ENCODE measurements at regions not wholly inside any gene's neighbourhood (a gene's known extent, or its start where the extent isn't known, plus 50 kb on each side); places are given as distances from the start of the nearest gene placed in this dataset.

GRCh38 chrX:22395372-22395771 lies 122.7 kb downstream of the CBLL2 start:
- DNase-seq (ENCODE audit: low spot score) = peak; percentile 22

- no peak for DNase-seq (ENCODE audit: low spot score)
Measured at GRCh38 chrX:22396408-22396807, 123.7 kb downstream of the CBLL2 start.

GRCh38 chrX:22397566-22397965 lies 124.9 kb downstream of the CBLL2 start:
- DNase-seq (ENCODE audit: low spot score) = no peak

GRCh38 chrX:22399437-22400192 lies 126.9 kb downstream of the CBLL2 start:
- peak; percentile 10 for DNase-seq (ENCODE audit: low spot score)

- no peak for DNase-seq (ENCODE audit: low spot score)
Measured at GRCh38 chrX:22404297-22404696, 131.6 kb downstream of the CBLL2 start.

- DNase-seq (ENCODE audit: low spot score) = no peak
Measured at GRCh38 chrX:22406201-22406737, 133.6 kb downstream of the CBLL2 start.

- no peak for DNase-seq (ENCODE audit: low spot score)
Measured at GRCh38 chrX:22409418-22409817, 136.7 kb downstream of the CBLL2 start.

GRCh38 chrX:22424122-22424915 lies 151.6 kb downstream of the CBLL2 start:
- no peak for DNase-seq (ENCODE audit: low spot score)

- DNase-seq (ENCODE audit: low spot score) = no peak
Measured at GRCh38 chrX:22424919-22425318, 152.2 kb downstream of the CBLL2 start.

GRCh38 chrX:22429704-22430103 lies 157.0 kb downstream of the CBLL2 start:
- no peak for DNase-seq (ENCODE audit: low spot score)

GRCh38 chrX:22430701-22431100 lies 158.0 kb downstream of the CBLL2 start:
- DNase-seq (ENCODE audit: low spot score) = no peak

- DNase-seq (ENCODE audit: low spot score) = no peak
Measured at GRCh38 chrX:22433292-22434070, 160.8 kb downstream of the CBLL2 start.

GRCh38 chrX:22445880-22446279 lies 173.2 kb downstream of the CBLL2 start:
- DNase-seq (ENCODE audit: low spot score) = no peak

GRCh38 chrX:22462959-22463358 lies 190.2 kb downstream of the CBLL2 start:
- DNase-seq (ENCODE audit: low spot score) = no peak

- no peak for DNase-seq (ENCODE audit: low spot score)
Measured at GRCh38 chrX:22467571-22467970, 194.9 kb downstream of the CBLL2 start.

GRCh38 chrX:22481436-22481835 lies 208.7 kb downstream of the CBLL2 start:
- DNase-seq (ENCODE audit: low spot score) = no peak

- no peak for DNase-seq (ENCODE audit: low spot score)
Measured at GRCh38 chrX:22486296-22486695, 213.6 kb downstream of the CBLL2 start.

- DNase-seq (ENCODE audit: low spot score) = no peak
Measured at GRCh38 chrX:22516893-22517292, 244.2 kb downstream of the CBLL2 start.

GRCh38 chrX:22520128-22520828 lies 247.6 kb downstream of the CBLL2 start:
- DNase-seq (ENCODE audit: low spot score) = no peak

- no peak for DNase-seq (ENCODE audit: low spot score)
Measured at GRCh38 chrX:22526339-22526738, 253.6 kb downstream of the CBLL2 start.

GRCh38 chrX:22527302-22527701 lies 254.6 kb downstream of the CBLL2 start:
- no peak for DNase-seq (ENCODE audit: low spot score)

- DNase-seq (ENCODE audit: low spot score) = no peak
Measured at GRCh38 chrX:22533898-22534297, 261.2 kb downstream of the CBLL2 start.

All from H4 (cell line).